ENCODE measurements at regions not wholly inside any gene's neighbourhood (a gene's known extent, or its start where the extent isn't known, plus 50 kb on each side); places are given as distances from the start of the nearest gene placed in this dataset.

- no peaks in the 10 kb centered on the region for H3K9me3 ChIP-seq
- no peaks in the 10 kb centered on the region for H3K36me3 ChIP-seq
- TF ChIP-seq POLR2A (IDR thresholded peaks at IDR 0.05) (no peak), EP300 (IDR thresholded peaks at IDR 0.05) (no peak), CTCF (IDR thresholded peaks at IDR 0.05) (no peak), POLR2AphosphoS5 (IDR thresholded peaks at IDR 0.05) (no peak)
- intact Hi-C loops (cut with DNase I; ENCODE audit: low total_unique reads): no loop called here
- no peaks in the 10 kb centered on the region for H3K4me1 ChIP-seq
- no peak overlapping the region for H3K27ac ChIP-seq
- no peak overlapping the region for H3K4me3 ChIP-seq
- H3K27me3 ChIP-seq: peaks cover 0 to 7% (median 3%) of the 10 kb centered on the region in 3 donors
- 76 to 85% (median 84%) methylated on average over 19 of the region's 19 CpGs for WGBS, 5 donors
- no peak for DNase-seq
Measured at GRCh38 chr20:57788936-57789613, 79.3 kb upstream of the PMEPA1 start.

GRCh38 chr20:57787990-57788781, 78.4 kb upstream of the PMEPA1 start:
- TF ChIP-seq CTCF (IDR thresholded peaks at IDR 0.05): no peak
- no peak for TF ChIP-seq EP300 (IDR thresholded peaks at IDR 0.05)
- no peak for TF ChIP-seq POLR2A (IDR thresholded peaks at IDR 0.05)
- no peak for TF ChIP-seq POLR2AphosphoS5 (IDR thresholded peaks at IDR 0.05)
- H3K27ac ChIP-seq: no peak overlapping the region
- no peak for DNase-seq
- intact Hi-C loops (cut with DNase I; ENCODE audit: low total_unique reads): no loop called here
- H3K4me3 ChIP-seq: no peak overlapping the region
- peaks cover 0 to 6% (median 5%) of the 10 kb centered on the region in 3 donors for H3K27me3 ChIP-seq
- WGBS, 5 donors: 61 to 80% (median 78%) methylated on average over 14 to 17 of the region's 17 CpGs
- no peaks in the 10 kb centered on the region for H3K4me1 ChIP-seq
- H3K36me3 ChIP-seq: no peaks in the 10 kb centered on the region
- H3K9me3 ChIP-seq: no peaks in the 10 kb centered on the region

GRCh38 chr20:57787151-57787989, 77.6 kb upstream of the PMEPA1 start:
- no peak for TF ChIP-seq POLR2A (IDR thresholded peaks at IDR 0.05)
- TF ChIP-seq EP300 (IDR thresholded peaks at IDR 0.05): no peak
- no peak for TF ChIP-seq CTCF (IDR thresholded peaks at IDR 0.05)
- no peak for TF ChIP-seq POLR2AphosphoS5 (IDR thresholded peaks at IDR 0.05)
- Histone ChIP-seq H3K9me3 (no peaks in the 10 kb centered on the region), H3K4me3 (no peak overlapping the region), H3K27ac (no peak overlapping the region), H3K36me3 (no peaks in the 10 kb centered on the region), H3K4me1 (no peaks in the 10 kb centered on the region), H3K27me3 (peaks cover 0 to 12% (median 7%) of the 10 kb centered on the region in 3 donors)
- WGBS, 5 donors: 65 to 77% (median 73%) methylated on average over 7 to 10 of the region's 10 CpGs
- intact Hi-C loops (cut with DNase I; ENCODE audit: low total_unique reads): no loop called here
- no peak for DNase-seq

- no peak for DNase-seq
Measured at GRCh38 chr20:57786304-57786932, 76.6 kb upstream of the PMEPA1 start.

More at GRCh38 chr20:57786304-57786932, 76.6 kb upstream of the PMEPA1 start:
- Histone ChIP-seq H3K36me3 (no peaks in the 10 kb centered on the region), H3K4me3 (no peak overlapping the region), H3K27ac (no peak overlapping the region), H3K4me1 (no peaks in the 10 kb centered on the region), H3K9me3 (no peaks in the 10 kb centered on the region), H3K27me3 (peaks cover 0 to 14% (median 9%) of the 10 kb centered on the region in 3 donors)
- intact Hi-C loops (cut with DNase I; ENCODE audit: low total_unique reads): no loop called here
- no peak for TF ChIP-seq POLR2A (IDR thresholded peaks at IDR 0.05)
- no peak for TF ChIP-seq CTCF (IDR thresholded peaks at IDR 0.05)
- TF ChIP-seq POLR2AphosphoS5 (IDR thresholded peaks at IDR 0.05): no peak
- TF ChIP-seq EP300 (IDR thresholded peaks at IDR 0.05): no peak
- WGBS, 5 donors: 74 to 85% (median 79%) methylated on average over 10 to 14 of the region's 14 CpGs
